ENCODE measurements at regions not wholly inside any gene's neighbourhood (a gene's known extent, or its start where the extent isn't known, plus 50 kb on each side); places are given as distances from the start of the nearest gene placed in this dataset.
"Not testable (repeated sequence)": the region's sequence is repeated elsewhere in the genome, so short reads cannot be mapped to it uniquely, and the experiment has no call there.

DNA sequence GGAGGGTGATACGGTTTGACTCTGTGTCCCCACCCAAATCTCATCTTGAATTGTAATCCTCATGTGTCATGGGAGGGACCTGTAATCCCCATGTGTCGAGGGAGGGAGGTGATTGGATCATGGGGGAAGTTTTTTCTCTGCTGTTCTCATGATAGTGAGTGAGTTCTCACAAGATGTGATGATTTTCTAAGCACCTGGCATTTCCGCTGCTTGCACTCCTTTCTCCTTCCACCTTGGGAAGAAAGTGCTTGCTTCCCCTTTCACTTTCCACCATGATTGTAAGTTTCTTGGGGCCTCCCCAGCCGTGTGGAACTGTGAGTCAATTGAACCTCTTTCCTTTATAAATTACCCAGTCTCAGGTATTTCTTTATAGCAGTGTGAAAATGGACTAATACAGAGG lies 932.6 kb upstream of the LRATD1 start:
- TF ChIP-seq, protein P1, sequence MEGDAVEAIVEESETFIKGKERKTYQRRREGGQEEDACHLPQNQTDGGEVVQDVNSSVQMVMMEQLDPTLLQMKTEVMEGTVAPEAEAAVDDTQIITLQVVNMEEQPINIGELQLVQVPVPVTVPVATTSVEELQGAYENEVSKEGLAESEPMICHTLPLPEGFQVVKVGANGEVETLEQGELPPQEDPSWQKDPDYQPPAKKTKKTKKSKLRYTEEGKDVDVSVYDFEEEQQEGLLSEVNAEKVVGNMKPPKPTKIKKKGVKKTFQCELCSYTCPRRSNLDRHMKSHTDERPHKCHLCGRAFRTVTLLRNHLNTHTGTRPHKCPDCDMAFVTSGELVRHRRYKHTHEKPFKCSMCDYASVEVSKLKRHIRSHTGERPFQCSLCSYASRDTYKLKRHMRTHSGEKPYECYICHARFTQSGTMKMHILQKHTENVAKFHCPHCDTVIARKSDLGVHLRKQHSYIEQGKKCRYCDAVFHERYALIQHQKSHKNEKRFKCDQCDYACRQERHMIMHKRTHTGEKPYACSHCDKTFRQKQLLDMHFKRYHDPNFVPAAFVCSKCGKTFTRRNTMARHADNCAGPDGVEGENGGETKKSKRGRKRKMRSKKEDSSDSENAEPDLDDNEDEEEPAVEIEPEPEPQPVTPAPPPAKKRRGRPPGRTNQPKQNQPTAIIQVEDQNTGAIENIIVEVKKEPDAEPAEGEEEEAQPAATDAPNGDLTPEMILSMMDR (conservative IDR thresholded peaks at IDR 0.05): not testable (repeated sequence)
- not testable (repeated sequence) for TF ChIP-seq ZFX (IDR thresholded peaks at IDR 0.05)

All from C4-2B (cell line).